ENCODE measurements at regions not wholly inside any gene's neighbourhood (a gene's known extent, or its start where the extent isn't known, plus 50 kb on each side); places are given as distances from the start of the nearest gene placed in this dataset.

- TF ChIP-seq CTCF (IDR thresholded peaks at IDR 0.05; ENCODE audit: insufficient read depth, low read length, poor library complexity, severe bottlenecking) (no peak), EZH2phosphoT487 (conservative IDR thresholded peaks at IDR 0.05; ENCODE audit: low read length) (no peak)
These were observed 300.6 kb upstream of the EEF2KMT start for GRCh38 chr16:5398203-5398602.

Measured in SU-DHL-6 (cell line).